NCI-H82 treated with DMSO at 0.1 percent for 48 hours (cell line): ENCODE measurements at regions not wholly inside any gene's neighbourhood (a gene's known extent, or its start where the extent isn't known, plus 50 kb on each side); places are given as distances from the start of the nearest gene placed in this dataset.

Experiments used
- DNase-seq: peaks from one replicate; lab custom pipeline; 2025; ENCODE audit not compliant: unreplicated experiment; lab: John Stamatoyannopoulos, UW

DNA sequence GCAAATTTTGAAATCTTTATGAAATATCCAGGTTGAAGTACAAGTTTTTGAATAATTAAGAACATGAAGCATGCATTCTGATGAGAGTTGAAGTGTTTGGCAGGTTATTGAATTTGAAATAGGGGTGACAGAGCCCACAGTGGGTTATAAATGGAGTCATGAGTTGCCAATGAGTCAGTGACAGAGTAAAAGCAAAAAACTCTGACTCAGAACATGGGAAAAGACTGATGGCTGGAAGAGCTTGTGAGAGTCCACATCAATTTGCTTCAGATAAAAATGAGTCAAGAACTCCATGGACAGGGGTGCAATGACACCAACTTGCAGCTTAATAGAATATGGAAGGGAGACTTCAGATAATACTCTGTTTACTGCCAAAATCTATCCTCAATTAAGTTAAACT is 105.3 kb downstream of the SLC6A15 start:
- DNase-seq, result no peak

DNA sequence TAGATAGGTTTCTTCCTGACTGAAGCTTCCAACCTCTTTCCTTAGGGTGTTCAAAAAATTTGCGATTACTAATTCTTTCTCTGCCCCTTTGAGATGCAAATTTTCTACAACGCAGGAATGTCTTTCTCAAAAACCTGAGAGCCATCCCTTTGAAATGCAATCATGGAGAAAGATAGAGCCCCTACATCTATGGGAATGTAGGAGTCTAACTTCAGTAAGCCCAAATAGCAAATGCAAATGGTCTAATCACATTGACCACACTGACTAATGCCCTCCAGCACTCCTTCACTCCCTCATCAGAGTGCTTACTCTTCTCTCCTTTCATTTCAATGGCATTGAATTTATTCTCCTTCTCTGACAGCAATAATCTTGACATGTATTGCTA is 107.1 kb downstream of the SLC6A15 start:
- DNase-seq, result no peak

DNA sequence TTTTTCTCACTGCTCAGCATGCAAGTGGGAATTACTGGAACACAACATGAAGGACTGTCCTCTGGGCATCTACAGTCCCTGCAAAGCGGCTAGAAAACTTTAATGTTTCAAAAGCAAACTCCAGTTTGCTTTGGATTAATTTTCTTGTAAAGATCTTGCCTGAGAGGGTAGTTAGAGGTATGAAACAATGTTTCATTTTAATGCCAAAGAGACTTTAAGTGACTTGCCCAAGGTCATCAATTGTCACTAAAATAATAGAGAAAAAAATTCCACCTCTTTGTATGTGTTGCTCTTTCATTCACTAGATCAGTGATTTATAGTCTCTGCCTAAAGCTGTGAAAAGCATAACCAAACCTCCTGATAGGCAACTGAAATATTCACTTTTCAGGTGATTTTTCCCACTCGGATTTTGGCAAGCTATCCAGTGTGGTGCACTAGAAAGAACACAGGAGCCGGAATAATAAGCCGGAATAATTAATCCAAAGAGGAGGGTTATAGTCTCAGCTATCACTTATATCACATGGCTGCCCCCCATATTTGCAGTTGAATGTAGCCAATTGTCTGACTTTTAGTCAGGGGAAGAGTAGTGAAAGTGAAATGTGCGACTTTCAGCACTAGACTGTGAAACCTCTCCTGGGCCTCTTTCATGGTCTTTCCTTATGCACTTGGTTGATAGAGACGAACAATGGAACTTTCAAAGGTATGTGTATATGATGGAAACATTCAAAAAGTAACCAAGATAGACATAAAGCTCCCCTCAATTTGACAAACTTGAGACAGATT is 107.7 kb downstream of the SLC6A15 start:
- DNase-seq, result no peak

DNA sequence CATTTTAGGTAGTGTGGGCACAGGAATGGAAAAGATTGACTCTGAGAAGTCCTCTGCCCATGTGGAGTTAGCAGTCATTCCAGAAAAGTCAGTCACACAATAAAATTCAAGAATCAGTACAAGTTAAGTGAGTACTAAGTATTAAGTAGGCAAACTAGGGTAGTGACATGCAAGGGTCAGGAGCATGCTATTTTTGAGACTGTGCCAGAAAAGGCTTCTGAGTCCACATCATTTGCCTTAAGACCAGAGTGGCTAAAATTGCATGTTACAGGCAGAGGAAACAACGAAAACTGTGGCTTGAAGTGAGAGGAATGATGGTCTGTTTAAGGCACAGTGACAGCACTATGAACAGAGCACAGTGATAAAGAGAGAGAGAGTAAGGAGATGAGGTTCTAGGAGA is 108.9 kb downstream of the SLC6A15 start:
- DNase-seq, result no peak

DNA sequence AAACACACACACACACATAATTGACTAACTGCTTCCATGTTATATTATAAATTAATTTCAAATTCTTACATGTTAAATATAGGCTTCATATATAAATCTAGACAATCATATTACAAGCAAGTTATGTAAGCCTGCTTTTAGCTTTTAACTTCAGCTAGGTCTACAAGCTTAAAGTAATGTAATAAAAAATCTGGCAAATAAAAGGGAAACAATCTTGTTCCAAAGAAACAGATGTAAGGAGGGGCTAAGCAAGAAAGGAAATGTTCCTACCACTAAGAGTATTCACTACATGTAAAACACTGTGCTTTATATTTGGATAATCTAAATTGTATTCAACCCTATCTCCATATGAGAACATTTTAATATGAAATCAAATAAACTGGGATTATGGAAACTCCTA is 110.4 kb downstream of the SLC6A15 start:
- DNase-seq, result no peak

DNA sequence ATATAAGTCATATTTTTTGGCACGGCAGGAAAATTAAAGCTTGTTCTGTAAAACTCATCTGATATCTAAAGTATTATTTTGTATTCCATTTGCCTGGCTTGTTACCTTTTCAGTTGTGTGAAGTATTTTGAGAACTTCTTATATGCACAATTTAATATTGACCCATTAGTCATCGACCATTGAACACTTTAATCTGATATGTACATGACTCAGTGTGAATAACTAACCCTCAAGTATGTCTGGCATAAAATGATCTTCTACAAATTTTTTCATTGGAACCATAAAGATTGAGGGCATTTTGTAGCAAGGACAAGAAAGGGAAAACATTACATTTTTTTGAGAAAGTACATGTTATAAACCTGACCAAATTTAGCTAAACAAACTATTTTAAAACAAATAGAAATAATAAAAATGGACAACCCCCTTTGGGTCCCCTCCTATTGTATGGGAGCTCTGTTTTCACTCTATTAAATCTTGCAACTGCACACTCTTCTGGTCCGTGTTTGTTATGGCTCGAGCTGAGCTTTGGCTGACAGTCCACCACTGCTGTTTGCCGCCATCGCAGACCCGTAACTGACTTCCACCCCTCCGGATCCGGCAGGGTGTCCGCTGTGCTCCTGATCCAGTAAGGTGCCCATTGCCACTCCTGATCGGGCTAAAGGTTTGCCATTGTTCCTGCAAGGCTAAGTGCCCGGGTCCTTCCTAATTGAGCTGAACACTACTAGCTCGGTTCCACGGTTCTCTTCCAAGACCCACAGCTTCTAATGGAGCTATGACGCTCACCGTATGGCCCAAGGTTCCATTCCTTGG is 118.8 kb downstream of the SLC6A15 start:
- DNase-seq, result no peak

DNA sequence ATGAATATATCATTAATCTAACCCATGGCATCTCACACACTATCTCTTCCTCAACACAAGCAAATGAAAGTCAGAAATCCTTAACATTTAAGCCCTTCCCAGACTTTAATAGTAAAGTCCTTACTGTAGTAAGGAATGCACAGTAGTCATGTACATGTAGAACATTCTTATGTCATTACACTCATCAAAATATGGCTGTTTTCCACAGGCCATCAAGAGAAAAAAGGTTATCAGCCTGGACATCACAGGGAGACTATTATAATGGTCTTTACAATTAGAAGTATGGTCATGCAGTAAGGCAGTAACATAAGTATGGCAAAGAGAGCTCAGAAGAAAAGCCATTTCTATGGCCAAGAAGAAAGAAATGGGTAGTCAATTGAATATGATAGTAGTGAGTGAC is 121.2 kb downstream of the SLC6A15 start:
- no peak for DNase-seq

DNA sequence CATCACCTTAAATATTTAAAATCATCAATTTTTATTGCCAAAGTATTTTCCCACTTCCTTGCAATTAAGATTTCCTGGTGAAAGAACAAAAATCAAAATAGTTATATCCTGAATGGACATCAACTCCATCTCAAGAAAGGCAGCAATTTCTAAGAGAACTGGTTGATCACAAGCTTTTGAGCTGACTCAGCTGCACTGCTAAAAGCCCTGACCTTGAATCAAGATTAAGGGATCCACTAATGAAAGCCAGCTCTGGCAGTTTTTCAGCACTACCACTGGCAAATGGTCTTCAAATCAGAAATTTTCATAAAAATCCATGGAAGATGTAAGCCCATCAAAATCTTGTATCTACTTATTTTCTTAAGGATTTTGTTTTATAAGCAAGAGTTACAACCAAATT is 123.4 kb downstream of the SLC6A15 start:
- no peak for DNase-seq

DNA sequence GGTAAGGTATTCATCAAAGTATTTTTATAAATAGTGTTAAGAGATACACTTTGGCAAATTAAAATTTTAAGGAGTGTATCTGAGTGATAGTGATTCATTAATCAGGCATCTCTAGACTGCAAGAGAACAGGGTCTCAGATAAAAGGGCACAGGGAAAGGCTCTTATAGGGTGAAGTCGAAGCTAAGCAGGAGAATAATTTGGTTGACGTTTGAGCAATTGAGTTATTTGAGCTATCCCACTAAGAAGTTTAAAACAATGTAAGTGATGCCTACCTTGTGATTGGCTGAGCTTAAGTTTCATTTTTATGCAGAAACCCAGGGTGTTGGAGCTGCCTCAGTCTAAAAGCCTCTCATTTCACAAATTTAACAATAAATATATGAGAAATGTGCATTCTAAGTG is 125.3 kb downstream of the SLC6A15 start:
- DNase-seq, result no peak

DNA sequence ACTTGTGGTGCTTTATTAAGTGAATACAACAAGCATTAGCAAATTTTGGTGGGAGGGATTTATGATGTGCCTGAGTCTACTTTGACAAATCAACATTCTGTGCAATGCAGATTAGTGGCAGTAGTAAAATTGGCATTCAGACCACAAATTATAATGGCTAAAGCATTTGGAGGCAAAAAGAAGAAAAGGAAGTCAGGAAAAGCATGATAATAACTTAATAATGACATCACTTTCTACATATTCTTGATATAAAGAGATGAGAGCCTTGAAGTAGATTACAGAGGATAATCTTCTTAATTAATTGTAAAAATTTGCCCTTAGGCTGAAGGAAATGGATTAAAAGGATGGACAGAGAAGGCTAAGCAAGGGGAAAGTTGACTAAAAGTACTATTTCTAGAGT is 126.0 kb downstream of the SLC6A15 start:
- DNase-seq, result no peak

DNA sequence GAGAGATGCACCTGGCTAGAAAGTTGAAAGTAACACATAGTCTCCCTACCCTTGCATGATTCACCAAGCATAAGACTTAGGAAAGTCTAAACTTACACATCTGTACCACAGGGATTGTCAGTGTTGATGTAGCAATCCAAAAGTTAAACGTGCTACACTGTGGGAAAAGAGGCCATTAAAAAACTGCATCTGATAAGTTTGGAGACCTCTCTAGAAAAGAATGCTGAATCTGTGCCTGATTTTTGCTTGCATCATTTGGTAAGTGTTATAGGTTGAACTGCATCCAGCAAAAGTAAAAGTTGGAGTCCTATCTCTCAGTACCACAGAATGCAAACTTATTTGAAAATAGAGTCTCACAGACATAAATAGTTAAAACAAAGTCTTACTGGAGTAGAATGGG is 126.6 kb downstream of the SLC6A15 start:
- DNase-seq, result no peak

DNA sequence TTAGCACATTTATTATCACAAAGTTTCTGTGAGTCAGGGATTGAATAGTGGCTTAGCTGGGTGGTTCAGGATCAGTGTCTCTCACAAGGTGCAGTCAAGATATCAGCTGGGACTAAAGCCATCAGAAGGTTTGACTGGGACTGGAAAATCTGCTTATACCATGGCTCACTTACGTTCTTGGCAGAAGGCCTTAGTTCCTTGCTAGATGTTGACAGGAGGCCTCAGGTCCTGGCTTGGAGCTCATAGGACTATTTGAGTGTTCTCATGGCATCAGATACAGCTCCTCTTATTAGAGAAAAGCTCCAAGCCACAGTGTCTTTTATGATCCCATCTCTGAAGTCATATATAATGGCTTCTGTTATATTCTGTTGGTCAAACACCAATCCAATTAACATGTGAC is 127.3 kb downstream of the SLC6A15 start:
- no peak for DNase-seq

DNA sequence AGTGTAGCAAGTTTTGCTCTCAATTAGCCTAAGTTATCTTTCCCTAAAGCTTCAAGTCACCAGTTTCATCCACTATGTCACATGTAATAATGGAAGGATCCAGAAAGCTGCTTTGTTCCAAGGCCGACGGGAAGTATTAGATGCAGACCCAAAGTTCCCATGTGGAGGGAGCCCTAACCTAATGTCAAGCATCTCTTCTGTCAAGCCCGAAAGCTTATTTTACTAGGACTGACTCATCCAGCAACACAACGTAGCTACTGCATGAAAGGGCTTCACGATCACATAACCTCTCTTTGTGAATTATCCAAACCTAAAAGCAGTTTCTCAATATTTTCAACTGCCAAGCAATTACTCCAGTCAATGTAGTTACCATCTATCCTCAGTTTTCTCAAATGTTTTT is 133.4 kb downstream of the SLC6A15 start:
- no peak for DNase-seq

DNA sequence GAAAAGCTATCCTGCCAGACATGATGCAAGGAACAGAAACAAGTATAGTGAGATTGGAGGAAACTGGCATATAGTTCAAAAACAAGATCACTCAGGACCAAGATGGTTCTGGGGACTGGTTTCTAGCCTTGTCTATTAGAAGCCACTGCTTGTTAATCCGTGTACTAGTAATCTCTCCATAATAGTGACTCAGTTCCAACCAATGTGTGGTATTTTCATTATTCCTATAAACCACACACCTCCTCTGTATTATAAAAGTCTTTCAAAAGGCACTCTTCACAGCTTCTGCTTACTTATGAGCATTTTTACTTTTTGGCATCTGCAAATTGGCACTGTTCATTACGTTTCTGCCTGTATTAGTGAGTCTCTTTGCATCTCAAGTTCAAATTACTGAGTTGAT is 140.3 kb downstream of the SLC6A15 start:
- DNase-seq, result no peak

DNA sequence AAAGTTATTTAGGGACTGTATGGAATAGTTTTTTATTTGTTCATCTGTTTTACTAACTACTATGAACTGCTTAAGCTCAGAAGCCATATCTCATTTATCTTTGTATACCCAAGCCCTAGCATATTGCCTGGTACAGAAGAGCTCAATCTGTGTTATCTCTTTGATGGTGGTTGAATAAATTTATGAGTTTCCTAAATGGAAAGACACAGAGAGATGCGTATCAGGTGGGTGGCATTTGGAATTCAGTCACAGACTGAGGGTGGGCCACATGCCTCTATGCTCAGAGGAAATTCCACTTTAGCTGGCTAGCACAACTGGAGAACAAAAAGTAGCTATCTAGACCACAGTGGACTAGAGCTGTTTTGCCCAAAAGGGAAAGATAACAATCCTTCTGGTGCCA is 145.5 kb downstream of the SLC6A15 start:
- DNase-seq, result no peak

DNA sequence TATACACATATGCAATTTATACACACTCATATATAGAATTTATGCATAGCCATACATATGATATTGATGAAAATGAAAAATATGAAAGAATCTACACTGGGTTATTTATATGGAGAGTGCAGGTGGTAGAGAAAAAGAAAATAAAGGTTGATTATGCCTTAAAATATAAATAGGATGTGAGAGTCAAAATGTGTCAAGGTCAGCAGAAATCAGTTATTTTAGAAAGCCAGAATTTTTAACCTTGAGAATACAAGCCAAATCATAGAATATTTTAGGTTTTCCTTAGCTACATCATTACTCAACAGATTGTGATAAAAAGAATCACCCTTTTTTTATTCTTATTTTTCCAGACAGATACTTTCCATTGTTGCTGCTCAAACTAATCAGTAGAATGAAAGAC is 146.2 kb downstream of the SLC6A15 start:
- DNase-seq, result no peak

DNA sequence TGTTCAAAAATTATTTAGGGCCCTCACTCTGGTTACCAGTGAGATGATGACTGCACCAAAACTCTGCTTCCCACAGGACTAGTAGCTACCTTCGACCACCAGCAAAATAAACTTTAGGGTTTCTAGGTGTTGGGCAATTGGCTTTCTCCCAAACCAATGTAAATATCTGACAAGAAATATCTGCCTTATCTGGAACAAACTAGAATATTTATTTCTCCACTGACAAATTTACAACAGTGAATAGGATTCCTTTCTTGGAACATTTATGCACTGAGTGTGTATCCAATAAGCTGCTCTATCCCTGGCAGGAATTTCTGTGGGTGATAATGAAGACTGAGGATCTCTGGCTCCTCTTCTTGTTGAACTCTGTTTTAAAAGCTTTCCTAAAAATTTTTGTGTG is 148.6 kb downstream of the SLC6A15 start:
- no peak for DNase-seq

DNA sequence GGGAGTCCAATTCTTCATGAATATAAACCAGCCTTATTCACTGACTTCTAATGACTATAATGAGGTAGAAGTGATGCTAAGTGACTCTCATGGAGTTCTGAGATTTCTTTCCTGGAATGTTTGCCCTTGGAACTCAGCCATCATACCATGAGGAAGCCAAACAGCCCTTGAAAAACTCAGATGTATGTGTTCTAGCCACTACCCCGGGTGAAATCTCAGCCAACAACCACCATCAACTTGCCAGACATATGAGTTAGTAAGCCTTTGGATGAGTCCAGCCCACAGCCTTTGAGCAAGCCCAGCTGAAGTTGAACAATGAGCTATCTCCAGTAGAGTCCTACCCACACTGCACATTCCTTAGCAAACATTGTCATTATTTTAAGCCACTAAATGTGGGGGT is 149.5 kb downstream of the SLC6A15 start:
- DNase-seq, result no peak

DNA sequence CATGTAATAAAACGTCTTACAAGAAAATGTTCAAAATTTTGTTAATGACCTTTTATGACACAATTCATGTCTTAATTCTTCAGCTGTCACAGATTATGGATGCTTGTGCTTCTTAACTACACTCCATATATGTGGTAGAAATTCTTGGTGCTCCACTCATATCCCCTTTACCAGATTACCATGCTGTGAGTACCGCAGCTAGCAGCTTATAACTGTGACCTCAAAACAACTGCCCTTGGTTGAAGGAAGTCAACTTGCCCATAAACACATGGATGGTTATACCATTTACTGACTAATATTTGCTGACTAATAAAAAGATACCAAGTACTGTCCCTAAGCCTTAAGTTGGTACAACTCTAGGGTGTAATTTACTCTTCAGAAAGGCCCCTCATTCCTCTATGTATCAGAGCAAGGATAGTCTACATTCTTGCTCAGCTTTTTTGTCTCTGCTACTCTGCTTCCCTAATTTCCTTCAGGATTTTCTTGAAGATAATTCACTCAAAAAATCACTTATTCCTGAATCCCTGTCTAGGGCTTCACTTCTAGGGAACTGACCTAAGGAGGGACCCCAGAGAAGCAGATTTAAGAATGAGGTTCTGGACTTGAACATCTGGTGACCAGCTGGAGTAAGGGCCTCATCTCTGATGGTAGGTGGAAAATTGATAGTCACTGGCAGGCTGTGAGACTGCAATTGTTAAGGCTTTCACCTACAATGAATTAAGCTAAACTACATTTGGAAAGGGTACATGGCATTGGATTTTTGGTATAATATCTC is 152.3 kb downstream of the SLC6A15 start:
- DNase-seq, result no peak

DNA sequence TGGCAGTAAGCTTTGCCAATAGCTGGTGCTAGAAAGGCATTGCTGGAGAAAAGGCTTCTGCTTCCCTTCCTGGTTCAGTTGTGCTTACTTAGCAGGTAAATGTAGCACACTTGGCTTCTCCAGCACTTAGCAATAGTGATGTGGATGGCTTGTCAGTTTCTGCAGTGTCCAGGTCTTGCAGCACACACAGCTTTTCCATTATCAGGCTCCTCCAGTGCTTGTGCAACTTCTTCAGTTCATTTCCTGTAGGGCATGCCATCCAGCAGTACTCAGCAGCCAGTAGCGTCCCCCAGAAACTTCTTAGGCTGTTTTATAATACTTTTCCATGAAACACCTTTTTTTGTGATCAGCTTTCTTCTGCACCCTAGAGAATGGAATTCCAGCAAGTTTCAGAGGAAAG is 154.6 kb downstream of the SLC6A15 start:
- DNase-seq, result no peak

DNA sequence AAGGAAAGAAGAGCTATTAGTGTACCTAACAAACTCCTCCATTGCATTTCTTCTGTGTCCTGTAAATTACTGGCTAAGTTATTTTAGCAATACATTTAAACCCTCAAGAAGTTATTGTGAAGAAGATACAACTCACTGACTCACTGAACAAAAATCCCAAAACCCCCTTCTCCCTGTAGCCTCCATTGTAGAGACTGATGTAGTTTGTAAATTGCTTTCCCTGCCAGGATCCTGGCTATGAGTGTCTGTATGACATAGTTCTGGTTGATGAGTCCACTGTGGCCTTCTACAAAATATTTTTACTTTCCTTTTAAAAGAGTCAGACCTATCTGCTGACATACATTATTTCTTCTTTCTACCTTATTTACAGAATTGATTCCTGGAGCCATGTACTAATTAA is 155.6 kb downstream of the SLC6A15 start:
- DNase-seq, result no peak

DNA sequence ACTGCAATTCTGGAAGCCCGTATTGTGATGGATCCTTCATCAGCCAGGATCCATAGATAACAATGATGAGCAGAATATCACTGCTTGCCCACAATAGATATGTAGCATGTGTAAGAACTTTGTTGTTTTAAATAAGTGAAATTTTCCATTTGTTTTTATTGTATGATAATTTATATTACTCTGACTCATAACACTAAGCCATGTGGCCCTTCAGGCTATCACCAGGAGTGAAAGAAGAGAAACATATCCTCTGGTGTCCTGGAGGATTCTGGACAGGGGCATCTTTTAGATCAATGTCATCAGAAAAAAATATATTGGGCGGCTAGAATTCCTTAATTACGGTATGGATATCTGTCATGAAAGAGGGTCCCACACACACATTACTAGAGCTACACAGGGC is 167.5 kb downstream of the SLC6A15 start:
- no peak for DNase-seq
